ENCODE measurements at regions not wholly inside any gene's neighbourhood (a gene's known extent, or its start where the extent isn't known, plus 50 kb on each side); places are given as distances from the start of the nearest gene placed in this dataset.

GRCh38 chr4:37503261-37503660 is 182.9 kb downstream of the RELL1 start:
- H3K4me3 ChIP-seq (ENCODE audit: low read depth, low read length): no peak overlapping the region
- TF ChIP-seq CTCF (IDR thresholded peaks at IDR 0.05; ENCODE audit: low read depth, low read length): no peak
- no peak for DNase-seq (ENCODE audit: low read depth, low spot score)
- in situ Hi-C loops (cut with HindIII; ENCODE audit: low sequenced_read_pairs): no loop called here

- TF ChIP-seq CTCF (IDR thresholded peaks at IDR 0.05; ENCODE audit: low read depth, low read length): no peak
- in situ Hi-C loops (cut with HindIII; ENCODE audit: low sequenced_read_pairs): no loop called here
These were observed 184.1 kb downstream of the RELL1 start for GRCh38 chr4:37502070-37502469.

More at GRCh38 chr4:37502070-37502469, 184.1 kb downstream of the RELL1 start:
- no peak overlapping the region for H3K4me3 ChIP-seq (ENCODE audit: low read depth, low read length)
- DNase-seq (ENCODE audit: low read depth, low spot score): no peak

All from astrocyte of the spinal cord (primary cell).